Fibroblast of skin of right biceps (primary cell): ENCODE measurements at regions not wholly inside any gene's neighbourhood (a gene's known extent, or its start where the extent isn't known, plus 50 kb on each side); places are given as distances from the start of the nearest gene placed in this dataset.

Source experiments
- DNase-seq: peaks from one replicate; pipeline ENCODE4 v3.0.0-alpha.2; 2013

GRCh38 chr7:106606120-106606519 lies 54.8 kb downstream of the CCDC71L start:
- DNase-seq, result no peak

GRCh38 chr7:106604971-106605370 lies 56.0 kb downstream of the CCDC71L start:
- no peak for DNase-seq

- no peak for DNase-seq
Observed at GRCh38 chr7:106604303-106604924, 56.5 kb downstream of the CCDC71L start.

- no peak for DNase-seq
Observed at GRCh38 chr7:106603346-106603745, 57.6 kb downstream of the CCDC71L start.

DNA sequence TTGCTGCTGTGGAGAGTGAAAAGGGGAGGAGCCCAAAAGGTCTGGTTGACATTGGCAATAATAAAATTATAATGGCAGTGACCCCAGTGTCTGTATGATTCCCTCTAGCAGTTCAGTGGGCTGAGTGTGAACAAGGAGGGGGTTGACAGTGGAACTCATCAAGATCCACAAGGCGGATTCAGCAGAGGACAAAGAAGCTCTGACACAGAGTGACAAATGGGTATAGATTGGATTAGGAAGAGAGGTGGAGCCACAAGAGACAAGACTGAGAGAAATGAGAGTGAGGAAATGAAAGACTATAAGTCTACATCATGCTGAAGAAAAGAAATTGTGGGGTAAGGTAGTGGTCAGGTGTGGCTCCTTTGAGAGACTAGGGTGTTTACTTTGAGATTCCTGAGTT lies 58.9 kb downstream of the CCDC71L start:
- DNase-seq, result no peak

- peak; percentile 42 for DNase-seq
Observed at GRCh38 chr7:106600569-106601373, 60.2 kb downstream of the CCDC71L start.

GRCh38 chr7:106599343-106599698 lies 61.6 kb downstream of the CCDC71L start:
- DNase-seq, result no peak

DNA sequence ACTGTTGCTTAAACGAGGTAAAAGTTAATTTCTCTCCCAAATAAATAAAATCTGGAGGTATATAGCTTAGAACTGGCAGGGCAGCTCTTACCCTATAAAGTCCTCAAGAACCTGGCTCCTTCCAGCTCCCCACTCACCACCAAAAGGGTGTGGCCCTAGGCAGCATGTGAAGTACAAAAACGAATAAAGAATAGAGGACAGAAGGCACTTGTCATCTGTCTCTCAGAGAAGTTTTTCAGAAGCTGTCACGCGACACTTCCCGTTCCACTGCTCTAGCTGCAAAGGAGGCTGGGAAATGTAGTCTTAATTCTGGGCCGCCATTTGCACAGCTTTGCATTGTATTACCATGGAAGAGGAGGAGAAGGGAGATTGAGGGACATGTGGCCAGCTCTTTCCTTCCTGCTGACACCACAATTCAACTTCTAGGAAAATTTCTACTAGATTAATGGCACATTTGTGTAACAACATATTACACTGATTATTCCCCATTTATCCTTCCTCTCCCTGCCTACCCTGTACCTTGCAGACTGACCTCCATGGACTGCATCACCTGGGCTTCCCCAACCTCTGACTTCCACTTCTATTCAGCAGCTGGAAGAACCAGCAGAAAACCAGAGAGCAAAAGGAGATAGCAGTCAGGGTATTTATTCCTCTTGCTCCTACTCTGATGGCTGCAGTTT lies 62.2 kb downstream of the CCDC71L start:
- DNase-seq, result peak; percentile 59

DNA sequence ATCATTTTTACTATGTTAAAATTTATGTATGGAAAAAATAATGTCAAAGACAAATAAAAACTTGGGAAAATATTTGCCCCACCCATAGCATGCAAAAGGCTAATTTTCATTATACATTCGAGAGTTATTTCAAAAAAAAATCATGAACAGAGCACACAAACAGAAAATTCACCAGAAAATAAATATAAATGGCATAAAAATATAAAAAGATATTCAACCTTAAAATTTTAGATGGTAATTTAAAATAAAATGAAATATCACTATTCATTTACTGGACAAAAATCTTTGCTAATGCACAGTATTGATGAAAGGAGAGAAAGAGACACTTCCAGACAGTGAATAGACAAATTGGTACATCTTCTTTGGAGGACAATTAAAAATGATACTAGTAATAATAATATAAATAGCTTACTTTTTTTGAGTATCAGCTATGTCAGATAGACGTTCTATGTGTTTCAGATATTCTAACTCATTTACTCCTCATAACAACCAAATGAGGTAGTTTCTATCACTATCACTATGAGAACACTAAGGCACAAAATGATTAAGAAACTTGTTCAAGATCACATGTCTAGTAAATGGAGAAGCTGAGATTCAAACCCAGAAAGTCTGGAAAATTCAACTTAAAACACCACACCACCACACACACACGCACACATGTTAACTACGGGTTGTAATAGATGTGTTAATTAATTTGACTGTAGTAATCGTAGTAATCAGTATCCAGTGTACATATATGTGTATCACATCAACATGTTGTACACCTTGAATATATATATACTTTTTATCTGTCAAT lies 63.0 kb downstream of the CCDC71L start:
- DNase-seq, result no peak

DNA sequence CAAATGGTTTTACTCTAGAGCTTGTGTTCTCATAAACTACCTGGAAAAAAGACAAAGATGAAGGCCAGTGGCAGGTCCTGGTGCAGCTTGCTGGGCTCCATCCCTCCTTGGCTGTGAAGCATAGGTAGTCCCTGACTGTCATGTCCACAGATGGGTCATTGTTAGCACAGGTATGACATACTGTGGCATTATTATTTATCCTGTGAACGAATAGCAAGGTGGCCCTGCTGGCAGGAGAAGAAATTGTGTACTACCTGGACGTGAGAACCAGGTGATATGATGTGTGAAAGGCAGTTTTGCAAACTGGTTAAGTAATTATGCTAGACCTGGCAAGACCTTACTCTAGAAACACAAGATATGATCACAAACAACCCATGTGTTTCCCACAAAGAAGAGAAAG lies 63.9 kb downstream of the CCDC71L start:
- DNase-seq, result no peak

DNA sequence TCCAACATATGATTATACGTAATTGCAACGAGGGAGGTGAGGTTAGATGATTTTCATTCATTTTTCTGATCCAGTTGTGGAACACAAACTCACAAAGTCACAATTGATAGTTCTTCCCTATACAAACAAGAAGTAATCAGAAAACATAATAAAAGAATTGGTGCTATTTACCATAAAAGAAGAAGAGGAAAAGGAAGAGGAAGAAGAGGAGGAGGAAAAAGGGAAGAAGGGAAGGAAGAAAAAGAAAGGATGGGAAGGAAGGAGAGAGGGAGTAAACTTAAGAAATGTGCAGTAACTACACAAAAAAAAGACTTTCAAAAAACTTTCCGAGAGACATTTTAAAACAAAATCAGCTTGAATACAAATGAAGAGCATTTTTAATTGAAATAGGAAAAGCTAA lies 65.0 kb downstream of the CCDC71L start:
- DNase-seq, result no peak

GRCh38 chr7:106593028-106593417 lies 67.9 kb downstream of the CCDC71L start:
- no peak for DNase-seq

- DNase-seq, result no peak
Observed at GRCh38 chr7:106592282-106593027, 68.5 kb downstream of the CCDC71L start.

- no peak for DNase-seq
Observed at GRCh38 chr7:106591146-106591545, 69.8 kb downstream of the CCDC71L start.

DNA sequence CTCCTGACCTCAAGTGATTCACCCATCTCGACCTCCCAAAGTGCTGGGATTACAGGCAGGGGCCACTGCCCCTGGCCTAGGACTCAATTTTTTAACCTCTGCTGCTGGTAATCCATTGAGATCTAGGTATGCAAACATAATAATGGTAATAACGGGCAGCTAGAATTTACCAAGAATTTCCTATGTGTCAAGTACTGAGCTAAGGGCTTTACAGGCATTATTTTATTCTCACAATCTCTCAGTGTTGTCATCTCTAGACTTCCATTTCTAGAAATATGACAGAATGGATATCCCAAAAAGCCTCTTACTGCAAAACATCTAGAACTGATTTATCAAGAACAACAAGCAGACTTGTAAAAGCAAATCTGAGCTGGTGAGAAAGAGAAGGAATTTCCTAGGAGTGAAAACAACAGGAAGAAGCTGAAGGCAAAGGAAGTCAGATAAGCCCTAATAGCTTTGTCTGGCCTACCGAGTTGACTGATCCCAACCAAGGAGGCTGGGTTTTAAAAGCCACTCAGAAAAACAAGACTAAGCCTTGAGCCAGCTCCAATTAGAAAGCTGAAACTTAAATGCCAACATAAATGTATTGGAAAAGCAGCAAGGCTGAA lies 70.6 kb downstream of the CCDC71L start:
- DNase-seq, result no peak

DNA sequence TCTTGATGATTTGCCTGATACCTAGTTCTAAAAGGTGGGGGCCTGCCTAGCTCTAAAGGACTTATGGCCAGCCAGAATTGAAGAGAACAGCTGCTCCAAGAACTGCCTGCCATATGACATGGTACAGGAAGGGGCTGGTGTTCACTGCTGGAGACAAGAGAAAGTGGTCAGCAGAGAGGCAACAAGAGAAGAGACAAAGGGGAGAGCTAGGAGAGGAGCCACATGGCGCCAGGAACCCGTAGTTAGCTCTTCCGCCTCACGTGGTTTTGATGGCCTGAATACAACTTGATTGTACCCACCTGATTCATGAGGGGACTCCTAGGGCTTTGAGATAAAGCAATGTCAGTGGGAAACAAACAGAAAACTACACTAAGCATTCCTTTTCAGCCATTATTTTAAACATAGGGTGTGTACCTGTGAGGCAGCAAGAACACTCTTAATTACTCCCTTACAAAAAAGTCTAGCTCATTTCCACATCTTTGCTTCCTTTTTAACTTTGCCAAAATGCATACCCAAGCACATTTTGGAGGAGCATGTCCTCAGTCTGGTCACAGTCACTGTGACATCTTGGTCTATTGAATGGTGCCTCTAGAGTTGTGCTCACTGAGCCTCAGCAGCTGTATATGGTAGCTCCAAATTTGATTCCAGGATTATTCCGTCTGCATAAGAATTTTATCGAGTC lies 71.6 kb downstream of the CCDC71L start:
- DNase-seq, result no peak

GRCh38 chr7:106588422-106589197 lies 72.3 kb downstream of the CCDC71L start:
- DNase-seq, result no peak

DNA sequence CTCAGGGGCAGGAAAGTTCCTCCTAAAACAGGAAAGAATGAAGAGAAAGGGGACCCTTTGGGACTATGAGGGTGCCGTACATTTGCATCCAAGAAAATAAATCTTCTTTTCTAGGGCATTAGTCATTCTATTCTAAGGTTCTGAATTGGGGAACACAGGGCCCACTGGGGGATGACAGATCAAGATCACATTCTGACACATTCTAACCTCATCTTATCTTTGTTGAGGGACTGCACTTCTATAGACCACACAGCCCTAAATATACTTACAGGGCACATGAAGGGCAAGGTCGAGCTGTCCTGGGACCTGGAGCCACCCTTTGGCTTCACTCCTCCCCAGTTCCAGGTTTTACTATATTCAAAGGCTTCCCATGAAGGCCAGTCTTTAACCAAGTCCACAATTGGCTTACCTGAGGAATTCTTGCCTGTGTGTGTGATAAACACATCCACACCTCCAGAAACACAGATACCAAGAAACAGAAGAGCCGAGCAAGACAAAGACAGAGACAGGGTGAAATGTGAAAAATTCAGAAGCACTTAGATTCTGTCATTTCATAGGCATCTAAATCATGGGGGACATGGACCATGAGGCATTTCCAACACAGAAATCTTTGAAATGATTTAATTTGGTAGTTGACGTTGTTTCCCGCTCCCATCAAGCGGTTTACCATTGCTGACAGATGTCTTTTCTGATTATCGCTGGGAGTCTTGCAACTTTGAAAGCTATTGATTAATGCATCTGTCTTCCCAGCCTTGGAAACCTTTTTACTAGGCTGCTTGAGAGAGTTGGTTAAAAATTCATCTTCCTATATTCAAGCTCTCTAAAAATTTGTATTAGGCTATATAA lies 75.8 kb downstream of the CCDC71L start:
- no peak for DNase-seq
